Thoracic aorta (tissue), 2 donors: ENCODE measurements at regions not wholly inside any gene's neighbourhood (a gene's known extent, or its start where the extent isn't known, plus 50 kb on each side); places are given as distances from the start of the nearest gene placed in this dataset.
"Not testable (repeated sequence)": the region's sequence is repeated elsewhere in the genome, so short reads cannot be mapped to it uniquely, and the experiment has no call there.

Source experiments
- ATAC-seq: fragments of 150-250 bp; one replicate; pipeline ENCODE4 v1.8.0; 2017; ENCODE audit warnings: low read depth; ENCODE audit not compliant: insufficient number of reproducible peaks, low FRiP score
- DNase-seq: peaks from one replicate; pipeline ENCODE4 v3.0.0-alpha.2; 2020; ENCODE audit warnings: low spot score
- H3K27ac ChIP-seq, 2 donors: fragments of 200-600 bp; sonication (generic); 1 replicate in 1 of 2; 2 replicates in 1 of 2; pipeline ENCODE4 v1.5.1; 2016; ENCODE audit warnings: mild to moderate bottlenecking in 2 of 2, moderate library complexity in 2 of 2
- H3K27me3 ChIP-seq: fragments of 200-600 bp; sonication (generic); replicated peaks from 2 replicates; pipeline ENCODE4 v1.6.0; 2016; ENCODE audit warnings: mild to moderate bottlenecking; ENCODE audit not compliant: insufficient read depth
- H3K36me3 ChIP-seq: fragments of 200-600 bp; sonication (generic); one replicate; pipeline ENCODE4 v1.5.1; 2016
- H3K4me1 ChIP-seq, 2 donors: fragments of 200-600 bp; sonication (generic); 1 replicate in 1 of 2; 2 replicates in 1 of 2; pipeline versions ENCODE4 v1.5.1 to v1.6.0; 2016; ENCODE audit warnings: low read depth in 2 of 2, mild to moderate bottlenecking in 1 of 2; ENCODE audit not compliant: control insufficient read depth in 1 of 2
- H3K4me3 ChIP-seq: fragments of 200-600 bp; sonication (generic); 2 replicates; pipeline ENCODE4 v1.5.1; 2016; ENCODE audit warnings: mild to moderate bottlenecking
- H3K9me3 ChIP-seq: fragments of 200-600 bp; sonication (generic); 2 replicates; pipeline ENCODE4 v1.5.1; 2016
- TF ChIP-seq, protein P1 (sequence below): fragments of 200-600 bp; sonication (generic); IDR thresholded peaks from one replicate; pipeline ENCODE4 v1.5.1; 2019; ENCODE audit warnings: antibody characterized with exemption

- H3K4me3 ChIP-seq, H3K36me3 ChIP-seq: not testable (repeated sequence)
Measured at GRCh38 chr5:122515210-122515609, 203.2 kb downstream of the SNCAIP start.

DNA sequence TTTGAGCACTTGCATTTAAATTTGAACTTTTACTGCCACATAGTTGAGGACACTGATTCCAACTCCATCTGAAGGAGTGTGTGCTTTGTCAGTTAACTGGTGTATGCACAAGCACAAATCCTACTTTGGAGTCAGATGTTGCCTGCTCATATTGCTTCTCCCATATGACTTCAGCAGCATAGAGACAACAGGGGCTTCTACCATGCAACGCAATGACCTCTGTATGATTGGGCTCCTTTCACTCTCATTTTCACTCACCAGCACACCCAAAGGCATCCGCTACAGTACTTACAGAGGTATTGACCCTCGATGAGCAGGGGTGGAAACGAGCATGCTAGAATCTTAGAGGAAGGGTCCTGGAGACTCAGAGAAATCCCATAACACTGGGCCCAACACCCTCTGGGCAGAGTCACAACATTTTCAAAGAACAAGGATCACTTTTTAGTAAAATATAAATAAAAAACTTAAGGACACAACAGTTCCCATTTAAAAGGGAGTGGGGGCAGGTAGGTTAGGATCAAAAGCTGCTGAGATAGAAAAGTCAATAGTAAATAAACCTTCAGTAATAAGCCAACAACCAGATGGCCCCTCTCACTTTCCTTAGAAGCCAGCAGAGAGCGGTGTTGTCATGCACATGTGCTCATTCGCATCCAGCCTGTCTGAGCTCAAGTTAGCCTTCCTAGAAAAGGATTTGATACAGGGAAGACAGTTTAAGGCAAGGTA, 203.8 kb downstream of the SNCAIP start:
- TF ChIP-seq, protein P1, sequence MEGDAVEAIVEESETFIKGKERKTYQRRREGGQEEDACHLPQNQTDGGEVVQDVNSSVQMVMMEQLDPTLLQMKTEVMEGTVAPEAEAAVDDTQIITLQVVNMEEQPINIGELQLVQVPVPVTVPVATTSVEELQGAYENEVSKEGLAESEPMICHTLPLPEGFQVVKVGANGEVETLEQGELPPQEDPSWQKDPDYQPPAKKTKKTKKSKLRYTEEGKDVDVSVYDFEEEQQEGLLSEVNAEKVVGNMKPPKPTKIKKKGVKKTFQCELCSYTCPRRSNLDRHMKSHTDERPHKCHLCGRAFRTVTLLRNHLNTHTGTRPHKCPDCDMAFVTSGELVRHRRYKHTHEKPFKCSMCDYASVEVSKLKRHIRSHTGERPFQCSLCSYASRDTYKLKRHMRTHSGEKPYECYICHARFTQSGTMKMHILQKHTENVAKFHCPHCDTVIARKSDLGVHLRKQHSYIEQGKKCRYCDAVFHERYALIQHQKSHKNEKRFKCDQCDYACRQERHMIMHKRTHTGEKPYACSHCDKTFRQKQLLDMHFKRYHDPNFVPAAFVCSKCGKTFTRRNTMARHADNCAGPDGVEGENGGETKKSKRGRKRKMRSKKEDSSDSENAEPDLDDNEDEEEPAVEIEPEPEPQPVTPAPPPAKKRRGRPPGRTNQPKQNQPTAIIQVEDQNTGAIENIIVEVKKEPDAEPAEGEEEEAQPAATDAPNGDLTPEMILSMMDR: peak; percentile 53
- Histone ChIP-seq H3K27ac (no peak overlapping the region), H3K4me1 (no peaks in the 10 kb centered on the region), H3K4me3 (no peak overlapping the region), H3K9me3 (no peaks in the 10 kb centered on the region), H3K36me3 (no peaks in the 10 kb centered on the region), H3K27me3 (no peaks in the 10 kb centered on the region)
- DNase-seq: no peak
- ATAC-seq: no peak

More at GRCh38 chr5:122515210-122515609, 203.2 kb downstream of the SNCAIP start:
- not testable (repeated sequence) for ATAC-seq, H3K9me3 ChIP-seq, DNase-seq, H3K27me3 ChIP-seq, H3K27ac ChIP-seq, H3K4me1 ChIP-seq

GRCh38 chr5:122516432-122516743, 204.4 kb downstream of the SNCAIP start:
- H3K4me3 ChIP-seq: no peak overlapping the region
- H3K9me3 ChIP-seq: no peaks in the 10 kb centered on the region
- ATAC-seq (no peak), DNase-seq (no peak)
- no peaks in the 10 kb centered on the region for H3K27me3 ChIP-seq
- no peaks in the 10 kb centered on the region for H3K36me3 ChIP-seq
- no peak overlapping the region for H3K27ac ChIP-seq
- no peaks in the 10 kb centered on the region for H3K4me1 ChIP-seq
- TF ChIP-seq, protein P1: no peak

GRCh38 chr5:122517091-122517490, 205.1 kb downstream of the SNCAIP start:
- no peaks in the 10 kb centered on the region for H3K9me3 ChIP-seq
- no peak overlapping the region for H3K27ac ChIP-seq
- no peaks in the 10 kb centered on the region for H3K27me3 ChIP-seq
- TF ChIP-seq, protein P1: no peak
- ATAC-seq (no peak), DNase-seq (no peak)
- no peaks in the 10 kb centered on the region for H3K36me3 ChIP-seq
- H3K4me1 ChIP-seq: no peaks in the 10 kb centered on the region
- H3K4me3 ChIP-seq: no peak overlapping the region

GRCh38 chr5:122523776-122524175, 211.7 kb downstream of the SNCAIP start:
- ATAC-seq (no peak), DNase-seq (no peak)
- TF ChIP-seq, protein P1: no peak
- no peak overlapping the region for H3K4me3 ChIP-seq
- H3K4me1 ChIP-seq: no peaks in the 10 kb centered on the region
- no peaks in the 10 kb centered on the region for H3K9me3 ChIP-seq
- no peaks in the 10 kb centered on the region for H3K36me3 ChIP-seq
- no peaks in the 10 kb centered on the region for H3K27me3 ChIP-seq
- H3K27ac ChIP-seq: no peak overlapping the region

DNA sequence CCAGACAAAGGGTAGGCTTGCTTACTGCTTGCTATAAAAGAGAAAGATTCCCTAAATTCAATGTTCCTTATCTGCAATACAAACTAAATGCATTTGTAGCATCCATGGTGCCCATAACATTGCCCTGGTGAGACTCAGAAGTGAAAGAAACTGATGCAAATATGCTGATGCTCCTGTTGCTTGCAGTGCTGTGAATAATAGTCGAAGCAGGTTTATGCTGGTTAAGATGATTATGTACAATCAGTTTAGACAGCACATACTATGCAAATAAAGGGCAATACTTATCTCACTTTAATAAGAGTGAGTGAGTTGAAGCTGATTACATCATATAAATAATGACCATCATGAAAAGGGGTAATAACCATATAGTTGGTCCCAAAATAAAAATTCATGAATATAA, 215.5 kb downstream of the SNCAIP start:
- DNase-seq: no peak
- Histone ChIP-seq H3K4me1 (no peaks in the 10 kb centered on the region), H3K4me3 (no peak overlapping the region), H3K9me3 (no peaks in the 10 kb centered on the region), H3K36me3 (no peaks in the 10 kb centered on the region), H3K27ac (no peak overlapping the region), H3K27me3 (no peaks in the 10 kb centered on the region)
- TF ChIP-seq, protein P1: no peak
- no peak for ATAC-seq
